ENCODE measurements at regions not wholly inside any gene's neighbourhood (a gene's known extent, or its start where the extent isn't known, plus 50 kb on each side); places are given as distances from the start of the nearest gene placed in this dataset.

- RAD21 ChIA-PET (ENCODE audit: low non-redundant PET in 1 of 2, low total read pairs in 2 of 2, uncharacterized antibody in 2 of 2, unreplicated experiment in 2 of 2), result no interaction called here
- Histone ChIP-seq H3K79me2 (ENCODE audit: insufficient read depth, low read length) (no peaks in the 10 kb centered on the region), H3K27ac (ENCODE audit: low read depth, low read length) (no peak overlapping the region), H3K36me3 (ENCODE audit: control insufficient read depth in 1 of 2, insufficient read depth in 2 of 2, low read length in 2 of 2) (no peaks in the 10 kb centered on the region), H3K4me2 (ENCODE audit: low read length) (no peak overlapping the region), H3K4me3 (replicated peaks in 1 of 2; ENCODE audit: low read depth in 1 of 2, low read length in 2 of 2) (no peak overlapping the region), H3K9ac (ENCODE audit: low read length) (no peak overlapping the region), H2AFZ (ENCODE audit: low read depth, low read length, poor library complexity, severe bottlenecking) (no peak overlapping the region), H3K4me1 (ENCODE audit: control insufficient read depth in 1 of 2, insufficient read depth in 2 of 2, low read length in 2 of 2) (peaks cover 6 to 12% of the 10 kb centered on the region in 2 experiments; a peak in 3 of 4 replicates), H3K27me3 (ENCODE audit: insufficient read depth, low read length) (no peaks in the 10 kb centered on the region), H4K20me1 (ENCODE audit: insufficient read depth) (no peaks in the 10 kb centered on the region), H3K9me3 (ENCODE audit: control insufficient read depth in 1 of 2, insufficient read depth in 1 of 2, low read depth in 1 of 2, low read length in 2 of 2) (no peaks in the 10 kb centered on the region), H3K9me2 (ENCODE audit: insufficient read depth) (no peaks in the 10 kb centered on the region)
- ATAC-seq, result no peak
- no peak for DNase-seq (ENCODE audit: low read depth, low spot score)
- intact Hi-C loops (cut with micrococcal nuclease), result no loop called here
- CTCF ChIA-PET, result no interaction called here
- BruUV-seq (replicated peaks), result no TSS peak
- TF ChIP-seq MAX (IDR thresholded peaks at IDR 0.05) (no peak), REST (IDR thresholded peaks at IDR 0.05; ENCODE audit: low read depth) (no peak), ZBTB33 (IDR thresholded peaks at IDR 0.05; ENCODE audit: extremely low read depth, insufficient replicate concordance, low read length) (no peak), SIN3A (IDR thresholded peaks at IDR 0.05; ENCODE audit: low read depth) (no peak), JUND (IDR thresholded peaks at IDR 0.05) (no peak), EZH2 (IDR thresholded peaks at IDR 0.05) (no peak), POLR2A (IDR thresholded peaks at IDR 0.05; ENCODE audit: borderline replicate concordance, extremely low read depth, insufficient read depth, insufficient read length) (no peak), ZNF274 (IDR thresholded peaks at IDR 0.05; ENCODE audit: low read depth, low read length) (no peak), CTCF (IDR thresholded peaks at IDR 0.05 in 2 of 3, conservative IDR thresholded peaks at IDR 0.05 in 1 of 3; ENCODE audit: borderline replicate concordance in 1 of 3, insufficient read depth in 1 of 3, low read depth in 2 of 3, low read length in 2 of 3) (no peak), FOSL1 (IDR thresholded peaks at IDR 0.05; ENCODE audit: low read depth) (no peak), RAD21 (IDR thresholded peaks at IDR 0.05; ENCODE audit: low read depth) (no peak), YY1 (IDR thresholded peaks at IDR 0.05; ENCODE audit: extremely low read depth, insufficient replicate concordance, low read depth, low read length) (no peak), EGR1 (IDR thresholded peaks at IDR 0.05; ENCODE audit: low read depth) (no peak)
- POLR2A ChIA-PET, result no interaction called here
These were observed 248.6 kb upstream of the KLF4 start for GRCh38 chr9:107737987-107738743.

All from HCT116 (cell line).